ENCODE measurements at regions not wholly inside any gene's neighbourhood (a gene's known extent, or its start where the extent isn't known, plus 50 kb on each side); places are given as distances from the start of the nearest gene placed in this dataset.

DNA sequence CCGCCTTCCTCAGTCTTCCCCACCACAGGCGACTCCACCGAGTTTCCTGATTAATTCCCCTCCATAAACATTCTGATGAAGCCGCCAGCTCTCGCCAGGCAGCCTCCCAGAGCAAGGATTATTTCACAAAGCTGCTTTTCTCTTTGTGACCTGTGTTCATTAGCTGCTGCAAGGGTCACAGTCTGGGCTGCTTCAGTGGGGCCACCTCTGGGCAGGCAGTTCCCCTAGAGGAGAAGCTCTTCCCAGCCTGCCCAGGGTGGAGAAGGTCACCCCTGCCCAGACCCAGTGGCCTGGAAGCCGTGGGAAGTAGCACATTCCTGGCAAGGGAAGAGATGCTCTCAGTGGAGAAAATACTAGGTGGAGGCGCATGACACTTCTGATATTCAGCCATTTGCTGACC is 58.4 kb upstream of the RAPGEF1 start:
- H3K4me1 ChIP-seq (ENCODE audit: control insufficient read depth in 1 of 2, insufficient read depth in 2 of 2, low read depth in 1 of 2, low read length in 1 of 2): peaks cover 0 to 5% of the 10 kb centered on the region in 2 experiments; a peak in 1 of 4 replicates
- no peak overlapping the region for H3K4me2 ChIP-seq
- WGBS (ENCODE audit: low lambda C conversion rate): 28% methylated on average over 7 of the region's 7 CpGs

DNA sequence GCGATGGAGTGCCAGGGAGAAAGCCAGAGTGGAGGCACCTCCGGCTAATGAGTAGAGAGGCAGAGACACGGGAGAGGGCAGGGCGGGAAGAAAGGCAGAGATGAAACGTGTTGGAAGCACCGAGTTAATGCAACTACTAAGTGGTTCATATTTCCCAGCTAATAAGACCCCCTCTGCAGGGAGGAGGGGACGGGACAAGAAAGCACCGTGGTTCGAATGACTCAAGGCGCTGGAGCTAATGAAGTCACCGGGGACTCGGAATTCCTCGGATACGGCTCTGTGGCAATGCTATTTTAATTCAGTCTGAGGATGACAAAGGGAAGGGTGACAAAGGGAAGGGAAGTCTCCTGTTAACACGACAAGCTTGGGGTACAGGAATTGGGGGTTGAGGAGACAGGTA is 54.5 kb upstream of the RAPGEF1 start:
- 59% methylated on average over 15 of the region's 15 CpGs for WGBS (ENCODE audit: low lambda C conversion rate)
- no peaks in the 10 kb centered on the region for H4K20me1 ChIP-seq (ENCODE audit: insufficient read depth)
- no peak overlapping the region for H3K27ac ChIP-seq (ENCODE audit: low read depth in 2 of 2, low read length in 1 of 2)
- no peaks in the 10 kb centered on the region for H3K9me2 ChIP-seq
- no peak overlapping the region for H3K9ac ChIP-seq
- no peaks in the 10 kb centered on the region for H3K4me1 ChIP-seq (ENCODE audit: control insufficient read depth in 1 of 2, insufficient read depth in 2 of 2, low read depth in 1 of 2, low read length in 1 of 2)
- TF ChIP-seq TAF1 (IDR thresholded peaks at IDR 0.05; ENCODE audit: borderline replicate concordance, low read depth, low read length): no peak
- TF ChIP-seq, protein P1, sequence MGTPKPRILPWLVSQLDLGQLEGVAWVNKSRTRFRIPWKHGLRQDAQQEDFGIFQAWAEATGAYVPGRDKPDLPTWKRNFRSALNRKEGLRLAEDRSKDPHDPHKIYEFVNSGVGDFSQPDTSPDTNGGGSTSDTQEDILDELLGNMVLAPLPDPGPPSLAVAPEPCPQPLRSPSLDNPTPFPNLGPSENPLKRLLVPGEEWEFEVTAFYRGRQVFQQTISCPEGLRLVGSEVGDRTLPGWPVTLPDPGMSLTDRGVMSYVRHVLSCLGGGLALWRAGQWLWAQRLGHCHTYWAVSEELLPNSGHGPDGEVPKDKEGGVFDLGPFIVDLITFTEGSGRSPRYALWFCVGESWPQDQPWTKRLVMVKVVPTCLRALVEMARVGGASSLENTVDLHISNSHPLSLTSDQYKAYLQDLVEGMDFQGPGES (IDR thresholded peaks at IDR 0.05; ENCODE audit: low read depth, low read length): no peak
- TF ChIP-seq CHD2 (IDR thresholded peaks at IDR 0.05; ENCODE audit: low read length, partially characterized antibody): no peak
- no peak for TF ChIP-seq NFIC (IDR thresholded peaks at IDR 0.05; ENCODE audit: borderline replicate concordance)
- H3K27me3 ChIP-seq (ENCODE audit: insufficient read depth): no peaks in the 10 kb centered on the region; the same call in 1 of the 2 replicates
- H3K79me2 ChIP-seq (ENCODE audit: insufficient read depth): no peaks in the 10 kb centered on the region
- H3K4me3 ChIP-seq (ENCODE audit: low read depth in 2 of 2, low read length in 1 of 2): no peak overlapping the region
- no peak overlapping the region for H2AFZ ChIP-seq (ENCODE audit: low read depth)
- no peaks in the 10 kb centered on the region for H3F3A ChIP-seq (replicated peaks; ENCODE audit: insufficient read depth)
- H3K9me3 ChIP-seq: no peaks in the 10 kb centered on the region
- DNase-seq: no peak
- no peaks in the 10 kb centered on the region for H3K36me3 ChIP-seq (replicated peaks in 1 of 2; ENCODE audit: control insufficient read depth in 1 of 2, insufficient read depth in 2 of 2, low read length in 1 of 2)
- ChIA-PET CTCF (interaction anchor here (0.5 kb wide), 1 partner anchor 14 kb away, joined by 3 read pairs; no protein-coding TSS in a partner anchor), POLR2A (no interaction called here)
- H3K4me2 ChIP-seq: no peak overlapping the region

More for the DNA sequence above, 58.4 kb upstream of the RAPGEF1 start:
- Histone ChIP-seq H3K4me3 (ENCODE audit: low read depth in 2 of 2, low read length in 1 of 2) (no peak overlapping the region), H3K79me2 (ENCODE audit: insufficient read depth) (no peaks in the 10 kb centered on the region), H3K27ac (ENCODE audit: low read depth in 2 of 2, low read length in 1 of 2) (no peak overlapping the region), H2AFZ (ENCODE audit: low read depth) (no peak overlapping the region), H3K9me2 (no peaks in the 10 kb centered on the region), H3K9me3 (no peaks in the 10 kb centered on the region), H4K20me1 (ENCODE audit: insufficient read depth) (no peaks in the 10 kb centered on the region), H3F3A (replicated peaks; ENCODE audit: insufficient read depth) (no peaks in the 10 kb centered on the region), H3K36me3 (replicated peaks in 1 of 2; ENCODE audit: control insufficient read depth in 1 of 2, insufficient read depth in 2 of 2, low read length in 1 of 2) (no peaks in the 10 kb centered on the region), H3K9ac (no peak overlapping the region), H3K27me3 (ENCODE audit: insufficient read depth) (no peaks in the 10 kb centered on the region; the same call in none of the 2 replicates)
- no peak for DNase-seq
- POLR2A ChIA-PET: no interaction called here
- TF ChIP-seq GABPA (IDR thresholded peaks at IDR 0.05; ENCODE audit: low read depth) (no peak), JUND (IDR thresholded peaks at IDR 0.05) (no peak), RXRA (IDR thresholded peaks at IDR 0.05; ENCODE audit: borderline replicate concordance, low read depth) (no peak)
- CTCF ChIA-PET: interaction anchor here (1.1 to 1.6 kb wide), 3 partner anchors 370 to 461 kb away, joined by 4 to 5 read pairs (median 5); no protein-coding TSS in a partner anchor

DNA sequence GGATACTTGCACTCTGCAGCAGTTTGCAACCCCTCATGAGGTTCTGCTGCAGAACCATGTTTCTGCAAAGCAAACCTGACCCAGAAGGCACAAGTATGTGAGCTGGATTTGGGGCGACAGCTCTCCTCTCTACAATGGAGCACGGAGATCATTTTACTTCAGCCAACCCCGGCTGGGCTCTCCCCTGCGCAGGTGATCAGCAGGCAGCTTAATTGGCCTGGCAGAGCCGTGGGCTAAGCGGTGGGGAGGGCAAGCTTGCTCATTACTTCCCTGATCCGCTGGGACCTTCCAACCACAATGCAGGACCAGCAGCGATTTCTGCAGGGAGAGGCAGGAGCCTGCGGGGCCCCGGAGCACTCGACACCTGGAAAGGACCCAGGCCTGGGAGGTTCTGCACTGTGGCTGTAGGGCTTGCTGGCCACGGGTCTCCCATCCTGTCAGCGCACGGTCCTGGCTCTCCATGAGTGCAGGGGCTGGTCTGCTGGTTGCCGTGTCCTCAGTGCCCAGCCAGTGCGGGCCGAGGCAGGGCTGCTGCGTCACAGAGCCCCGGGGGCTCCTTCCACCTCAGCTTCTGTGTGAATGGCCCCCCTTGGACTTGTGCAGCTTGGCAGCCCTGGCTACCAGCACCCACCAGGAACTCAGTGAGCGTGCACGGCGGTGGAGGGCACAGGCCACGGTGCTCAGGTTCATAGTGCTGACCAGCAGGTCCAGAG is 51.8 kb upstream of the RAPGEF1 start:
- Histone ChIP-seq H3K4me1 (ENCODE audit: control insufficient read depth in 1 of 2, insufficient read depth in 2 of 2, low read depth in 1 of 2, low read length in 1 of 2) (no peaks in the 10 kb centered on the region), H3K4me2 (no peak overlapping the region), H3K9ac (no peak overlapping the region), H3K27ac (ENCODE audit: low read depth in 2 of 2, low read length in 1 of 2) (no peak overlapping the region), H4K20me1 (ENCODE audit: insufficient read depth) (no peaks in the 10 kb centered on the region), H3K79me2 (ENCODE audit: insufficient read depth) (no peaks in the 10 kb centered on the region), H3K9me3 (no peaks in the 10 kb centered on the region), H3K36me3 (replicated peaks in 1 of 2; ENCODE audit: control insufficient read depth in 1 of 2, insufficient read depth in 2 of 2, low read length in 1 of 2) (no peaks in the 10 kb centered on the region), H3K9me2 (no peaks in the 10 kb centered on the region), H3K4me3 (ENCODE audit: low read depth in 2 of 2, low read length in 1 of 2) (no peak overlapping the region), H3K27me3 (ENCODE audit: insufficient read depth) (peaks cover 17% of the 10 kb centered on the region), H2AFZ (ENCODE audit: low read depth) (no peak overlapping the region), H3F3A (replicated peaks; ENCODE audit: insufficient read depth) (no peaks in the 10 kb centered on the region)
- DNase-seq: no peak
- CTCF ChIA-PET: interaction anchor here (0.9 to 1.7 kb wide), 5 partner anchors 9 to 477 kb away, joined by 3 to 4 read pairs (median 3); no protein-coding TSS in a partner anchor
- POLR2A ChIA-PET: no interaction called here
- WGBS (ENCODE audit: low lambda C conversion rate): 56% methylated on average over 13 of the region's 23 CpGs
- TF ChIP-seq CHD2 (IDR thresholded peaks at IDR 0.05; ENCODE audit: low read length, partially characterized antibody): no peak
- TF ChIP-seq FOXJ3 (CRISPR knock-in tag; IDR thresholded peaks at IDR 0.05): no peak
- TF ChIP-seq MXI1 (IDR thresholded peaks at IDR 0.05; ENCODE audit: low read depth, low read length): no peak
- no peak for TF ChIP-seq JUND (IDR thresholded peaks at IDR 0.05)
- TF ChIP-seq, protein P2, sequence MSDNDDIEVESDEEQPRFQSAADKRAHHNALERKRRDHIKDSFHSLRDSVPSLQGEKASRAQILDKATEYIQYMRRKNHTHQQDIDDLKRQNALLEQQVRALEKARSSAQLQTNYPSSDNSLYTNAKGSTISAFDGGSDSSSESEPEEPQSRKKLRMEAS (IDR thresholded peaks at IDR 0.05; ENCODE audit: low read depth): no peak
- no peak for TF ChIP-seq TEAD4 (IDR thresholded peaks at IDR 0.05; ENCODE audit: borderline replicate concordance, insufficient read depth)
- TF ChIP-seq, protein P1 (IDR thresholded peaks at IDR 0.05; ENCODE audit: low read depth, low read length): no peak
- TF ChIP-seq SIN3A (IDR thresholded peaks at IDR 0.05; ENCODE audit: borderline replicate concordance, low read depth, low read length): no peak
- no peak for TF ChIP-seq RAD21 (IDR thresholded peaks at IDR 0.05; ENCODE audit: low read length)
- TF ChIP-seq, protein P3, sequence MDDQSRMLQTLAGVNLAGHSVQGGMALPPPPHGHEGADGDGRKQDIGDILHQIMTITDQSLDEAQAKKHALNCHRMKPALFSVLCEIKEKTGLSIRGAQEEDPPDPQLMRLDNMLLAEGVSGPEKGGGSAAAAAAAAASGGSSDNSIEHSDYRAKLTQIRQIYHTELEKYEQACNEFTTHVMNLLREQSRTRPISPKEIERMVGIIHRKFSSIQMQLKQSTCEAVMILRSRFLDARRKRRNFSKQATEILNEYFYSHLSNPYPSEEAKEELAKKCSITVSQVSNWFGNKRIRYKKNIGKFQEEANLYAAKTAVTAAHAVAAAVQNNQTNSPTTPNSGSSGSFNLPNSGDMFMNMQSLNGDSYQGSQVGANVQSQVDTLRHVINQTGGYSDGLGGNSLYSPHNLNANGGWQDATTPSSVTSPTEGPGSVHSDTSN (IDR thresholded peaks at IDR 0.05): no peak
- TF ChIP-seq FOSL2 (IDR thresholded peaks at IDR 0.05; ENCODE audit: borderline replicate concordance, low read depth): no peak
- TF ChIP-seq NFIC (IDR thresholded peaks at IDR 0.05; ENCODE audit: borderline replicate concordance): no peak
- TF ChIP-seq RCOR1 (IDR thresholded peaks at IDR 0.05; ENCODE audit: low read length): no peak
